ENCODE measurements at regions not wholly inside any gene's neighbourhood (a gene's known extent, or its start where the extent isn't known, plus 50 kb on each side); places are given as distances from the start of the nearest gene placed in this dataset.
A peak's percentile ranks its signal among the peaks of the same experiment; 100 is the strongest.

DNA sequence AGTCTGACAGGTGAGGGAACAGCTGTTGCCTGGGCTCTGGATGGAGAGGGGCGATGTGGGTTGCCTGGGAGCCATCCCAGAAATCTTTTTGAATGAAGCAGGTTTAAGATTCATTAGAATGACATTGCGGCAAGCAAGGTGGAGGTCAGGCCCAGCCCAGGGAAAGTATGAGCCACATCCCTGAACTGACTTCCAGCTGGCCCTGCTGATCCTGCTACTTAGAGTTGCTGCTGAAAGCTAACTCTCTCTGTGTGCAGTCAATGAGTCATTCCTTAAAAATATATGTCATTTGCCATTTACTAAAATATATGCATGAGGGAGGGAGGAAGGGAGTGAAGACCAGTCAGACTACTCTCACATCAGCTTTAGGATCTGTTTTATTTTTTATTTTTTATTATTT is 54.3 kb upstream of the RAB3GAP2 start:
- H3K9me2 ChIP-seq = no peaks in the 10 kb centered on the region
- TF ChIP-seq FOSL2 (IDR thresholded peaks at IDR 0.05; ENCODE audit: borderline replicate concordance, low read depth) = peak; percentile 78; the same call in 1 of the 2 replicates
- TF ChIP-seq TCF12 (IDR thresholded peaks at IDR 0.05) = peak; percentile 59
- TF ChIP-seq GATA2 (CRISPR knock-in tag; IDR thresholded peaks at IDR 0.05) = no peak
- no peak for TF ChIP-seq FOXJ3 (CRISPR knock-in tag; IDR thresholded peaks at IDR 0.05)
- TF ChIP-seq NFIC (IDR thresholded peaks at IDR 0.05; ENCODE audit: borderline replicate concordance) = no peak
- peak; percentile 57 for TF ChIP-seq PBX3 (IDR thresholded peaks at IDR 0.05)
- TF ChIP-seq ZBTB33 (IDR thresholded peaks at IDR 0.05; ENCODE audit: borderline replicate concordance, low read depth) = no peak
- TF ChIP-seq JUND (IDR thresholded peaks at IDR 0.05) = peak; percentile 65
- no peak for TF ChIP-seq NRF1 (IDR thresholded peaks at IDR 0.05; ENCODE audit: low read depth, low read length)
- H4K20me1 ChIP-seq (ENCODE audit: insufficient read depth) = no peaks in the 10 kb centered on the region
- no peaks in the 10 kb centered on the region for H3K9me3 ChIP-seq
- no peaks in the 10 kb centered on the region for H3F3A ChIP-seq (replicated peaks; ENCODE audit: insufficient read depth)
- no peaks in the 10 kb centered on the region for H3K79me2 ChIP-seq (ENCODE audit: insufficient read depth)
- no peaks in the 10 kb centered on the region for H3K27me3 ChIP-seq (ENCODE audit: insufficient read depth)
- no peak overlapping the region for H3K9ac ChIP-seq
- no peak overlapping the region; a peak in 2 of 4 replicates for H3K27ac ChIP-seq (ENCODE audit: low read depth in 2 of 2, low read length in 1 of 2)
- POLR2A ChIA-PET = no interaction called here
- 71% methylated on average over 2 of the region's 2 CpGs for WGBS (ENCODE audit: low lambda C conversion rate)
- no peaks in the 10 kb centered on the region for H3K36me3 ChIP-seq (replicated peaks in 1 of 2; ENCODE audit: control insufficient read depth in 1 of 2, insufficient read depth in 2 of 2, low read length in 1 of 2)
- H3K4me3 ChIP-seq (ENCODE audit: low read depth in 2 of 2, low read length in 1 of 2) = no peak overlapping the region
- CTCF ChIA-PET = no interaction called here
- DNase-seq = no peak
- peaks cover 0 to 6% of the 10 kb centered on the region in 2 experiments; a peak in 2 of 4 replicates for H3K4me1 ChIP-seq (ENCODE audit: control insufficient read depth in 1 of 2, insufficient read depth in 2 of 2, low read depth in 1 of 2, low read length in 1 of 2)
- no peak overlapping the region for H3K4me2 ChIP-seq
- no peak overlapping the region for H2AFZ ChIP-seq (ENCODE audit: low read depth)

GRCh38 chr1:220325306-220325995 is 53.2 kb upstream of the RAB3GAP2 start:
- Histone ChIP-seq H3K36me3 (replicated peaks in 1 of 2; ENCODE audit: control insufficient read depth in 1 of 2, insufficient read depth in 2 of 2, low read length in 1 of 2) (no peaks in the 10 kb centered on the region), H3K79me2 (ENCODE audit: insufficient read depth) (no peaks in the 10 kb centered on the region), H3K9me3 (no peaks in the 10 kb centered on the region), H3F3A (replicated peaks; ENCODE audit: insufficient read depth) (no peaks in the 10 kb centered on the region), H3K4me3 (ENCODE audit: low read depth in 2 of 2, low read length in 1 of 2) (no peak overlapping the region), H3K4me2 (no peak overlapping the region), H3K9me2 (no peaks in the 10 kb centered on the region), H4K20me1 (ENCODE audit: insufficient read depth) (no peaks in the 10 kb centered on the region), H3K9ac (no peak overlapping the region), H3K27ac (ENCODE audit: low read depth in 2 of 2, low read length in 1 of 2) (no peak overlapping the region), H3K4me1 (ENCODE audit: control insufficient read depth in 1 of 2, insufficient read depth in 2 of 2, low read depth in 1 of 2, low read length in 1 of 2) (peaks cover 0 to 6% of the 10 kb centered on the region in 2 experiments; a peak in 2 of 4 replicates), H3K27me3 (ENCODE audit: insufficient read depth) (no peaks in the 10 kb centered on the region), H2AFZ (ENCODE audit: low read depth) (no peak overlapping the region)
- no peak for TF ChIP-seq REST (IDR thresholded peaks at IDR 0.05; ENCODE audit: low read depth, low read length)
- TF ChIP-seq IRF3 (IDR thresholded peaks at IDR 0.05; ENCODE audit: low read depth, low read length) = no peak
- no peak for TF ChIP-seq TCF12 (IDR thresholded peaks at IDR 0.05)
- TF ChIP-seq NFIC (IDR thresholded peaks at IDR 0.05; ENCODE audit: borderline replicate concordance) = no peak
- TF ChIP-seq EZH2phosphoT487 (IDR thresholded peaks at IDR 0.05; ENCODE audit: borderline replicate concordance, low read depth) = no peak
- no peak for TF ChIP-seq RXRA (IDR thresholded peaks at IDR 0.05; ENCODE audit: borderline replicate concordance, low read depth)
- no peak for TF ChIP-seq RAD21 (IDR thresholded peaks at IDR 0.05; ENCODE audit: low read length)
- no peak for TF ChIP-seq ZBTB33 (IDR thresholded peaks at IDR 0.05; ENCODE audit: borderline replicate concordance, low read depth)
- no peak for TF ChIP-seq YY1 (IDR thresholded peaks at IDR 0.05; ENCODE audit: low read depth)
- TF ChIP-seq RFX5 (IDR thresholded peaks at IDR 0.05; ENCODE audit: low read length) = no peak
- ChIA-PET CTCF (interaction anchor here (1.1 kb wide), 1 partner anchor 98 kb away, joined by 3 read pairs; no protein-coding TSS in a partner anchor), POLR2A (no interaction called here)
- WGBS (ENCODE audit: low lambda C conversion rate) = 76% methylated on average over 3 of the region's 4 CpGs
- DNase-seq = no peak
